ENCODE measurements at regions not wholly inside any gene's neighbourhood (a gene's known extent, or its start where the extent isn't known, plus 50 kb on each side); places are given as distances from the start of the nearest gene placed in this dataset.

DNA sequence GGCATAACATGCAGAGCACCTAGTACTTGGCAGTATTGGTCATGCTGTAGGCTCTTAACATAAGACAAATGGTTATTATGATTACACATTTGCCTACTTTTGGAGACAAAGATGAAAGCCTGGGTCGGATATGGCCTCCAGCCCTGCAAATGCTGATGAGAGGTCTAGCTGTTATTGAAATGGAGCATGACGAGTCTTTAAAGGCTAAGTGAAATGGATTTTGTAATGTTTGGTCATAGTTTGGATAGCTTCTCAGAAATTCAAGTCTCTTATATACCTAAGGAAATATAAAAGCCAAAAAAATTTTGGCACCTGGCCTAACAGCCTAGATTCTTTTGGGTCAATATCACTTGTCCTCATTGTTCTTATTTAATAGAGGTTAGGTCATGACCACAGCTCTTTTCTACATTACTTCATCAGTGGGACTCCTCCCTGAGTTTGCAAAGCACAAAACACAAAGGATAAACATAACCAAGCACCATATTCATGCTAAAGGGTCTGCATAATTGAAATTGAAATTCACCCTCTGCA, 69.2 kb upstream of the WLS start:
- peaks cover 0 to 8% of the 10 kb centered on the region in 2 experiments for H3K9me3 ChIP-seq (ENCODE audit: control insufficient read depth in 1 of 2, insufficient read depth in 1 of 2, low read length in 2 of 2)
- POLR2A ChIA-PET = no interaction called here
- intact Hi-C loops (cut with DNase I, micrococcal nuclease) = no loop called here
- CTCF ChIA-PET = no interaction called here
- no peak overlapping the region for H3K4me3 Mint-ChIP-seq
- H3K4me1 ChIP-seq (ENCODE audit: insufficient read depth, low read length) = no peaks in the 10 kb centered on the region
- no peak overlapping the region for H3K27ac ChIP-seq (ENCODE audit: low read depth in 1 of 2, low read length in 2 of 2)
- H3K9me3 Mint-ChIP-seq = no peaks in the 10 kb centered on the region
- TF ChIP-seq CTCF (IDR thresholded peaks at IDR 0.05) = no peak
- H3K27ac Mint-ChIP-seq = no peak overlapping the region
- H3K27me3 ChIP-seq (ENCODE audit: control insufficient read depth in 1 of 2, insufficient read depth in 2 of 2, low read length in 2 of 2) = no peaks in the 10 kb centered on the region
- no peak overlapping the region for H3K4me3 ChIP-seq (ENCODE audit: low read length)
- H3K36me3 ChIP-seq (ENCODE audit: insufficient read depth, low read length) = no peaks in the 10 kb centered on the region
- no peaks in the 10 kb centered on the region for H3K4me1 Mint-ChIP-seq (ENCODE audit: low read depth)
- ATAC-seq (ENCODE audit: poor library complexity) (no peak), DNase-seq (no peak)
- H3K27me3 Mint-ChIP-seq = no peaks in the 10 kb centered on the region
- H3K36me3 Mint-ChIP-seq (ENCODE audit: low read depth) = no peaks in the 10 kb centered on the region

DNA sequence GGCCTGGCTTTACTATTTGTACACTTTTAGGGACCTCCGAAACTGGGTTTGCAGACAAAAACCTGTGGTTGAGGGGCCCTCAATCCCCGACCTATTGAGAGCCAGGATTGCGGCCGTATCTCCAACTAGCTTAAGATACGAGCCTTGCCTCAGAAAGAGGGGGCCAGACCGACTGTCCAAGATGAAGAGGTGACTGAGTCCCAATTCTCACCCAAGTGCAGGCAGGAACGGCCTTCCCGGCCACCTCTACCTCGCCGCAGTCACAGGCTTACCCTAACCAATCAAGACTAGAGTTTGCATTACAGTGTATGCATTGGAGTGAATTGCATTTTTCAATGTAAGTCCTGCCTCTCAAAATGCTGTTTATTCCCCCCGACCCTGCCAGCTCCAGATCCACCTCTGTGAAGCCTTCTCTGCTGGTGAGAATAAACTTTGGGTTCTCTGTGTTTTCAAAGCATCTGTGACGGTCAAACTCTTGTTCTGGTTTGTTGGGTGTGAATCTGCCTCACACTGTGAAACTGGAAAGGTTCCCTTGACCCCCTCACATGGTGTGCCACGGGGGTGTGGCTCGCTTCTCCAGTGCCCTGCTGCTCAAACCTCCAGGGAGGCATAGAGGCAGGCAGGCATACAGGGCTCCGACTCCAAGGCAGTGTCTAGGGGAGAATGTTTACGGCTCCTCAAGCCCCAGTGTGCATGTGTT, 62.2 kb upstream of the WLS start:
- H3K27ac Mint-ChIP-seq = no peak overlapping the region
- ATAC-seq (ENCODE audit: poor library complexity) (no peak), DNase-seq (no peak)
- no peaks in the 10 kb centered on the region for H3K36me3 Mint-ChIP-seq (ENCODE audit: low read depth)
- H3K36me3 ChIP-seq (ENCODE audit: insufficient read depth, low read length) = no peaks in the 10 kb centered on the region
- no peaks in the 10 kb centered on the region for H3K27me3 Mint-ChIP-seq
- peaks cover 0 to 11% of the 10 kb centered on the region in 2 experiments for H3K9me3 ChIP-seq (ENCODE audit: control insufficient read depth in 1 of 2, insufficient read depth in 1 of 2, low read length in 2 of 2)
- no peak overlapping the region for H3K4me3 ChIP-seq (ENCODE audit: low read length)
- TF ChIP-seq CTCF (IDR thresholded peaks at IDR 0.05) = no peak
- ChIA-PET POLR2A (no interaction called here), CTCF (no interaction called here)
- intact Hi-C loops (cut with DNase I, micrococcal nuclease) = no loop called here
- no peaks in the 10 kb centered on the region for H3K4me1 ChIP-seq (ENCODE audit: insufficient read depth, low read length)
- no peaks in the 10 kb centered on the region for H3K27me3 ChIP-seq (ENCODE audit: control insufficient read depth in 1 of 2, insufficient read depth in 2 of 2, low read length in 2 of 2)
- H3K4me1 Mint-ChIP-seq (ENCODE audit: low read depth) = no peaks in the 10 kb centered on the region
- no peaks in the 10 kb centered on the region for H3K9me3 Mint-ChIP-seq
- no peak overlapping the region for H3K27ac ChIP-seq (ENCODE audit: low read depth in 1 of 2, low read length in 2 of 2)
- no peak overlapping the region for H3K4me3 Mint-ChIP-seq

DNA sequence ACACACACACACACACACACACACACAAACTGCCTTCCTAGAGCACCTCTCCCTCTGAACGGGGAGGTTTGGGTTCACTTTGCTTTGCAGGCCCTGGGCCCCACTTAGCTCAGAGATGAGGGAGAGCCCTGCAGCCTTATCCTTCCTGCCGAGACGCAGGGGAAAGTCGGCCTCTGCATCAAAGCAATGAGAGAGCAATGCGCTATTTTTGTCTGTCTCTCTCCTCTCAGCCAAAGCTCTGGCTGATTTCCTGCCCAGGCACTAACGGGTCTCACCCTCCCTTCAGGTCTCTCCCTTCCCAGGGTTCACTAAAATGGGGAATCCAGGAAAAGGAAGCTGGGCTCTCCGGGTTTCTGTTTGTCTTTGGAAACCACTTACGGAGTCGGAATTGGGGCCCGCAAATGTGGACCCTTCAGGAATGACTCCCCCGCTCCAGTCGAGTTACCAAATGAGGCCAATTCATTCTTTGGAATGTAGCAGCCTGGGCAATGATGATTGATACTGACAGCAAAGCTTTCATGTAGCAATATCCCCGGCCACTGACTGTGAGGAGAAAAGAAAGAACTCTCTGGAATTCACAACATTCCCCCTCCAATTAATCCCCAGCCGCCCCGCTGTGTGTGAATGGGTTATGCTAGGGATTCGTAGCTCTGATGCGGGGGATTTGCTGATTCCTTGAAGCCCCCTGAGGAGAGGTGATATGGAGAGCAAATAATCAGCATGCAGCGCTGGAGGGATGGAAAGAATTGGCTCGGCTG, 61.5 kb upstream of the WLS start:
- H3K27me3 Mint-ChIP-seq = no peaks in the 10 kb centered on the region
- ChIA-PET POLR2A (no interaction called here), CTCF (no interaction called here)
- H3K4me3 Mint-ChIP-seq = no peak overlapping the region
- no peaks in the 10 kb centered on the region for H3K36me3 Mint-ChIP-seq (ENCODE audit: low read depth)
- H3K27ac Mint-ChIP-seq = no peak overlapping the region
- Histone ChIP-seq H3K9me3 (ENCODE audit: control insufficient read depth in 1 of 2, insufficient read depth in 1 of 2, low read length in 2 of 2) (peaks cover 0 to 11% of the 10 kb centered on the region in 2 experiments), H3K36me3 (ENCODE audit: insufficient read depth, low read length) (no peaks in the 10 kb centered on the region), H3K27me3 (ENCODE audit: control insufficient read depth in 1 of 2, insufficient read depth in 2 of 2, low read length in 2 of 2) (no peaks in the 10 kb centered on the region), H3K27ac (ENCODE audit: low read depth in 1 of 2, low read length in 2 of 2) (no peak overlapping the region), H3K4me1 (ENCODE audit: insufficient read depth, low read length) (no peaks in the 10 kb centered on the region), H3K4me3 (ENCODE audit: low read length) (no peak overlapping the region)
- H3K9me3 Mint-ChIP-seq = no peaks in the 10 kb centered on the region
- TF ChIP-seq CTCF (IDR thresholded peaks at IDR 0.05) = no peak
- DNase-seq (no peak), ATAC-seq (ENCODE audit: poor library complexity) (no peak)
- no peaks in the 10 kb centered on the region for H3K4me1 Mint-ChIP-seq (ENCODE audit: low read depth)
- intact Hi-C loops (cut with DNase I, micrococcal nuclease) = no loop called here

Data from CD4-positive, alpha-beta T cell (primary cell).